Ammon's horn (tissue), 1 donor: ENCODE measurements at regions not wholly inside any gene's neighbourhood (a gene's known extent, or its start where the extent isn't known, plus 50 kb on each side); places are given as distances from the start of the nearest gene placed in this dataset.

ENCODE experiments used
- DNase-seq: peaks from one replicate; pipeline ENCODE4 v3.0.0-alpha.2; 2016; ENCODE audit warnings: low spot score

- DNase-seq: no peak
Measured at GRCh38 chr7:128145191-128145590, 95.9 kb upstream of the LEP start.

GRCh38 chr7:128146052-128146451 is 95.0 kb upstream of the LEP start:
- DNase-seq: no peak

DNA sequence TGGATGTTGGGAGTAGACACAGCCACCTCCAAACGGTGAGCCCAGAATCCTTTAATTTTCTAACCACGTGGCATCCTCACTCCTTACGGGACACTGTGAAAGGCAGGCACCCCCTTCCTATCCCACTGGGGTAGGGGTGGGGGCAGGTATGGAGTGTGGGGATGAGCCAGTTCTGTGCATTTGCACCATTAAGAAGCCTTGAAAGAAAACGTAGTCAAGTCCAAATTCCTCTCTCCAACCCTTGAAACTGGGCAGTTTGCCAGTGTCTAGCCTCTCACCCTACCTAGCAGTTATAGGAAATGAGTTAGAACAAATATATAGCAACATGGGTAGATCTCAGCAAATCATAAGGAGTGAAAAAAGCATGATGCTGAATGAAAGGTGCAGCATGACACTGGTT is 92.4 kb upstream of the LEP start:
- no peak for DNase-seq

DNA sequence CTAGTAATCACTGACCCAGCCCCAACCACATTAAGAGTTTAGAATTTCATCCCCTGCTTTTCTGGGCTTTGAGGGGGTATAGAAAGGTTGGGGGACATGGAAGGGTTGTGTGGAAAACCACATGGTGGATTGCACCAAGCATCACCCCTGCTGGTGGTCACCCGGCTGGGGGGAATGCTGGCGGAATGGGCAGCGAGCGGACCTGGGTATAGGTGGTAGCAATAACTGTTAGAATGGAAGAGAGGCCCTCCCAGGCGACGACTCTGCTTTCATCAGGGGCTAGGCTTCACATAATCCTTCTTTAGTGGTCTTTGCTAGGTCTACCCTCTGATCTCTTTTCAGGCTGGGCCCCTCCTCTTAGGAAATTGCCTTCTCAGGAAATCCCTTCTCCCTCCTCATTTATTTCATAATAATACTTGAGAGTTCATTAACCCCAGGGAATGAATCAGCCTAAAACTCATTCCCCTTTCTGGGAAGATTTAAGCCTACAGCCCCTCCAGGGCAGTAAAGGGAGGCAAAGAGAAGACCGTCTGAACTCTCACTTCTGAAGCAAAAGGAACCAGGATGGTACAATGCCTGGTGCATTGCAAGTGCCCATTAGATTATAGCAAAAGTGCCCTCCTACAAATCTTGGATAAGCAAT is 90.7 kb upstream of the LEP start:
- no peak for DNase-seq

DNA sequence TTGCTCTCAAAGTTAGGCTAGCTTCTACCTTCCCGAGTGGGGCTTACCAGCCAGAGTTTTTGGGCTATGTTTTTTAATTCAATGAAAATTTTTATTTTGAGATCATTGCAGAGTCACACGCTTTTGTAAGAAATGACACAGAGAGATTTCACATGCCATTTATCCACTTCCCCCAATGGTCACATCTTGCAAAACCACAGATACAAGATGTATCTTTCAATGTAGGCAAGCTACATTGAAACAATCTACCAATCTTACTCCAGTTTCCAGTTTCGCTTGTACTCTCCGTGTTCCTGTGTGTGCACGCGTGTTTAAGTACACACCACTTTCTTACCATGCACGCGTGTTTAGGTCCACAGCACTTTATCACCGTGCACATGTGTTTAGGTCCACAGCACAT is 89.4 kb upstream of the LEP start:
- no peak for DNase-seq

DNA sequence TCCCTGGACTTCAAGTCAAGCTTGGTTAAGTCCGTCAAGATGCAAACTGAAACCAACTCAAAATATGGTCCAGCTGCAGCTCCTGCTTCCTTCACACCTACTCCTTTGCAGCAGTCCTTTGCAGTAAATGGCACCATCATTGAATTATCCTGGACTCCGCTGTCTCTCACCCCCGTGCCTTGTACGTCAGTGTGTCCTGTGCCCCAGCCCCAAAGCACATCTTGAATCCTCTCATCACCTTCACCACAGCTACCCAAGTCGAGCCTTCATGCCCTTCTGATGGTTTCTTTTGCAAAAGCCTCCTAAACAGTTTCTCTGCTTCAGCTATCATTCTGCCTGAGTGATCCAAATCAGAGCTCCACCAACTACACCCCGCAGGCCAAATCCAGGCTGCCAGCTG is 88.4 kb upstream of the LEP start:
- DNase-seq: no peak

GRCh38 chr7:128153436-128153835 is 87.6 kb upstream of the LEP start:
- no peak for DNase-seq

DNA sequence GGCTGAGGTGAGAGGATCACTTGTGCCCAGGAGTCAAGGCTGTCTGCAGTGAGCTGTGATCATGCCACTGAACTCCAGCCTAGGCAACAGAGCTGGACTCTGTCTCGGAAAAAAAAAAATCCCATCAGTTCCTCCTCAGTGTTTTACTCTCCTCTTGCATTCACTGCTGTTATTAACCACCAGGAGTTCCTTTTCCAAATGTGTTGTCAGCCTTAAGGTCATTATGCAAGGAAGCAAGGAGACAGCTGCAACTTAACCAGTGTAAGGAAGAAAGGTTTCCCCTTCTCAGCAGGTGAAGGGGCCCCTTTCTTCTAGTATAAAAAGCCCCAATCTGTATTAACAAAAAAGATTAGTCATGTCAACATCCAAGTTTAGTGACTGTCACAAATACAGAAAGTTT is 86.6 kb upstream of the LEP start:
- DNase-seq: no peak

DNA sequence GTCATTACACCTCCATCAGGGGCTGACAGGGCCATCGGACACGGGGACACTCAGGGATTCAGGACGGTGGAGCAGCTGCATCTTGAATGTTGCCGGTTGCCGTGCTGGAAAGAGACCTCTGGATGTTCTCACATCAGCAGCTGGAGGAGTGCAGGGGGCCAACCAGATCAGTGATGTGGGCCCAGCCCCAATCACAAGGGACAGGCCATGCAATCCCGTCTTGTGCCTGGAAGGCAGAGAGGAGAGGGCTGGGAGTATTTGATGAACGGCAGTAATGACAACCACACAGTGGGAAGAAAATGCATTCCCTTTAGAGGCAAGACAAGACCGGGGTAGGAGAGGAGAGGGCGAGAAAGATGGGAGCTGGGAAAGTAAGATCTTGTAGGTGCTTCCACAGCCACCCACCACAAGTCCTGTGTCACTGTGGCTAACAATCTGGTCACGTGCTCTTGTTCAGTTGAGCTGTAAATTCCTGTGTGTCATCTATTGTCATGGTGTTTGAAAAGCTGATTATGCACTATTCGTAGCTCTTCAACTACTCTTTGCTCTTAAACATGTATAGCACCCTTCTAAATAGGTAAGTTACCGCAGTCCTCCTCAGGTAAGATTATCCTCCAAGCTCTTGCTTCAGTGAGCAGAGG is 85.9 kb upstream of the LEP start:
- DNase-seq: no peak

- DNase-seq: no peak
Measured at GRCh38 chr7:128157906-128158305, 83.2 kb upstream of the LEP start.

DNA sequence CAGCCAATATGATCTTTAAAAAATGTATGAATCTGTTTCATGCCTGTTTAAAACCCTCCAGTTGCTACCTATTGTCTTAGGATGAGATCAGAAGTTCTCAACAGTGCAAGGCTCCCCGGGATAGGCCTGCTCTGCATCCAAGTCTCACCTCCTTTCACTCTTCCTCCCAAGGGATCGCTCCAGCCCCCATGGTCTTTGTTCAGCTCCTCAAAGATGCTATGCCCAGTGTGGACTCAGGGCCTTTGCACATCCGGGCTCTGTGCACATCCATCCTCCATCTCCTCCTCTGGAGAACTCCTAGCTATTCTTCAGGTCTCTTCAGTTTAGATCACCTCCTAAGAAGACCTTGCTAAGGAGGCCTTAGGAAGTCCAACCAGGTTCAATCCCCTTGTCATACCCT is 82.7 kb upstream of the LEP start:
- DNase-seq: no peak

DNA sequence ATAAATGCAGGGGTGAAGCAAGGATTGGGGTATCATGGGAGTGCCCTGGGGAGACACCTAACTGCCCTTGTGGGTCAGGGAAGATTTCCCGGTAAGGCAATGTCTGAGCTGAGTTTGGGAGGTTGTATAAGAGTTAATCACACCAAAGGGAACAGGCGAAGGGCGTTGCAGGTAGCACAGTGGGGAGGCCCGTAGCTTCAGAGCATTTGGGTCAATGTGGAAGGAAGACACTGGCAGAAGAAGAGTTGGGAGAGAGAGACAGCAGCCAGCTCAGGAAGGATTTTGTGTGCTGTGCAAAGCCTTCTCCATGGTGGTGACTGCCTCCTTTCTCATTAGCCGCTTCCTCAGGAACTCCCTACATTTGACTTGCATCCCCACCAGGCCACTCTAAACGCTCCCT is 80.8 kb upstream of the LEP start:
- DNase-seq: no peak

GRCh38 chr7:128161466-128162125 is 79.5 kb upstream of the LEP start:
- no peak for DNase-seq

GRCh38 chr7:128162666-128163065 is 78.4 kb upstream of the LEP start:
- no peak for DNase-seq

DNA sequence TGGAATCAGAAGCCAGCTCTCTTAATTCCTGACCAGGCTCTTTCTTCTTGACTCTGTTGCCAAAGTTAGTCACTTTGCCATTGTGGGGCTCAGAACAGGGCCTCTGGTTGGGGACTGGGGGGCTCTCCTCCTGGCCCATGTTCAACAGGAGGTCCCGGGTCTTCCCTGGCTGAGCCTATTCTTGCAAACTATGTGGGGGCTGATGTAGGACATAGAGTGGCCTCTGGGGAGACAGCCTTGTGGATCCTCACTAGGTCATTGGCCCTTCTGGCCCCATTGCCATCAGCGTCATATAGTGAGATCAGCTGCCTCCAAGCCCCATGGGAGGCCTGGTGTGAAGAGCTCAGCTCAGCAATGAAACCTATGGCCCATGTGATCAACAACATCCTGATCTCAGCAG is 77.6 kb upstream of the LEP start:
- DNase-seq: no peak

DNA sequence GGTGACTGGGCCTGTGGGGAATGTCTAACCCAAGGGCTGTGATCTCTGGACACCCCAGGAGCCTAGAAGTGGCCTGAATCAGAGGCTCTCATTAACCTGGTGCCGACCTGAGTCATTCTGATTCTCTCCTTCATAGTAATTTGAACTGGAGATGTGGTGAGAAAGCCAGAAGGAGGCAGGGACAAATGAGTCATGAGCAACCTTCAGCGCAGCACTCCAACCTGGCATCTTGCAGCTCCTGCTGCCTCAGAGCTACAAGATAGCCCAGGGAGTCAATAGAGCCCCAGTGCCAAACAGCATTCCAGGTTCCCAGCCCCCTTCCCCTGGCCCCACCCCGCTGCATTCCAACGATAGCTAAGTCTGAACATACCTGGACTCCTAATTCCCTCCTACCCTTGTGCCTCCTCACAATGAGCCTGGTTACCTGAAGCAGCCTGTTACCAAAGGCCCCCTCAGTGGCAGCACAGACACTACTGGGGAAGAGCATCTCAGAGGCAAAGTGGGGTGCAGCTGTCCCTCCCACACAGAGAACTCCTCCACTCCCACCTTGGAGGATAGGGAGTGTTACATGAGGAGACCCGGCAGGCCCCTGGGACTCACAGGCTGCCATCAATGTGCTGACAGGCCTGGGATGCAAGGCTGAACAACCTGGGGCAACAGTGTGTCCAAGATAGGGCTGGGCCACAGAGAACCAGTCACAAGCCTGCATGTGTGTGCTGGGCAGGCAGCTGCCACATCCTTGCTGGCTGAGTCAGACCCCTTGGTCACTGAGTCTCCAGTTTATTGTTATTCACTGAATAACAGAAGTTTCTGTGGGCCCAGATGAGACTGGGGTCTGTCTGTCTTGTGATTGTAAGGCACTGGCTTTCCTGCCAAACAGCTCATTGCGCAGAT is 76.8 kb upstream of the LEP start:
- DNase-seq: no peak

DNA sequence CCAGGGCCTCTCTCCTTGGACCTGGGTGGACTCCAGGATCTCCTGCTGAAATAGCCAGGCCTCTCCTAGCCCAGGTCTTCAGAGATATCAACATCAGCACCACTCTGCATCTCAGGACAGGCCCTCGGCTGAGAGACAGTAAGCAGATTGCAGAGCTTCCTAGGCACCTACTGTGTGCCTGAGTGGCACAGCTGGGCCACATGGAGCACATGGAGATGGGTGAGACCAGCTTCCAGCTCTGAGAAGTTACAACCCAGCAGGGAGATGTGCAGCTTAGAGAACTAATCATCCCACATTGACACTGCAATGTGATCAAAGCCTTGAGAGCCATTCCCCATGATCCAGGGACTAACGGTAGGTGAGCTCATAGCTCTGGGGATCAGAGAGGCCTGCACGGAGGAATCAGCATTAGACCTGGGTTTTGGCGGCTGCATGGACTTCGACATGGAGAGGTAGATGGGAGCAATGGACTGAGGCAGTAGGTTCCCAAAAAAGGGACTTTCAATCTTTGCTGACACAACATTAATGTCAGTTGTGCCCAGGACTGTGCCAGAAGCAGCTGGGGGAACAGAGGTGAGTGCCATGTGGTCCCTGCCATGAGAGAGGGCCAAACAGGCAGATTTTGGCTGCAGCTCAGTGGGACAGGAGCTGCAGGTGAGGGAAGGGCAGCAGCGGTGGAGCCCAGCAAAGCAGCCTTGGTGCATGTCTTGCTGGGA is 76.0 kb upstream of the LEP start:
- no peak for DNase-seq

- no peak for DNase-seq
Measured at GRCh38 chr7:128165927-128166420, 75.1 kb upstream of the LEP start.

DNA sequence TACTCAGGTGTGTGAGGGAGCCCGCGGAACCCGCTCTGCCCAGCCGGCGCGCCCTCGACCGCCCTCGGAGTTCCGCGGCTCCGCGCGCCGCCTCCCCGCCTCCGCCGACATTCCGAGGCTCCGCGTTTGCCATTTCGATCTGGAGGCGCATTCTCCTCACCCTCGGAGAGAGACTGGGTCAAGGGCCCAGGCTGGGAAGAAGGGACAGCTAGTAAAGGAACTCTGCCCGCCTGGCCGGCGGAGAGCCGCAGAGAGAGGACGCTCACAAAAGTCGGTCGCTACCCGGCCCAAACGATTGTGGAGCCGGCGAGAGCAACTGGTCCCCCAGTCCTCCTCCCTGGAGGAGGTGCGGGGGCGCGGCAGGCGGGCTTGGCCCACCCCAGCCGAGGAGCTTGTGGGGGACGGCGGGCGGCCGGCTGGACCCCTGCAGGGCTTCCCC is 74.5 kb upstream of the LEP start:
- no peak for DNase-seq

DNA sequence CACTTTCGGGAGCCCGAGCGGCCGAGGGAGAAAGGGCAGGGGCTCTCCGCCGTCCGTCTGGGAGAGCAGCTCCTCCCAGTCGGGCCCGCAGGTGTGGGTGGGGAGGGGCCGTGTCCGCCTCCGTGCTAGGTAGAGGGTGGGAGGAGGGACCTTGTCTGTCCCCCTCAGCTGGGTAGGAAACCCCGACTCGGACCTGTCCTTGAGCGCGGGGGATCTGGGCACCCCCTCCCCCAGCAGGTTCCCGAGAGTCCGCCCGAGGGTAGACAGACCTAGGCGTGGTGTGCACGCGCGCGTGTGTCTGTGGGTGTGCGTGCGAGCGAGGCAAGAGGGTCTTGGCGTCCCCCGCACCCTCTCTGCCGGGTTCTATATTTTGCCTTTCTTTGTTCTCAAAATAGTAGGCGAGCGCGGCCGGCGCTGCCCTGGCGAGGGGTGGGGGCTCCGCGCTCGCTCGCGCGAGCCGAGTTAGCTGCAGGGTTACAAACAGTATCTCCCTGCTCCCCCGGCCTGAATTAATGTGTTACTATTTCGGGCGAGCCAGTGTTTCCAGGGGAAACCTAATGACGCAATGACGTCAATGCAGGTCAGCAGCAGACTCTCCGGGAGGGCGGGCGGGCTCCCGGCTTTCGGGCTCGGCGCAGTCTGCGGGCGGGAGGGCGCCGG is 73.9 kb upstream of the LEP start:
- DNase-seq: peak; percentile 62
